K562 (cell line): ENCODE measurements at regions not wholly inside any gene's neighbourhood (a gene's known extent, or its start where the extent isn't known, plus 50 kb on each side); places are given as distances from the start of the nearest gene placed in this dataset.

Source experiments
- ATAC-seq: fragments of 200-7000 bp; cut with Tn5 transposase; 3 replicates; pipeline ENCODE4 v1.9.1; 2020; ENCODE audit warnings: moderate library complexity
- BruUV-seq: library from RNA; stranded (reverse); fragments of 400-500 nt; replicated peaks from 2 replicates; lab custom pipeline; 2021; lab: Mats Ljungman, UMichigan
- CTCF ChIA-PET: fragments of 300-600 bp; formaldehyde crosslinking; extraction: SDS; loops from one replicate; lab custom pipeline; 2021; ENCODE audit warnings: low intra/inter-chr PET ratio; lab: Yijun Ruan, JAX
- POLR2A ChIA-PET: fragments of 300-600, 350-650 bp; sonication (Branson Sonifier 250); formaldehyde crosslinking; extraction: SDS; loops from one replicate; lab custom pipeline; 2021; ENCODE audit warnings: antibody characterized with exemption, inconsistent platforms; lab: Yijun Ruan, JAX
- DNase-seq, 4 experiments: peaks; one replicate each; pipeline versions ENCODE4 v3.0.0 to v3.0.0-alpha.2; 2011 to 2018; ENCODE audit warnings: low spot score in 3 of 4, mixed read lengths in 3 of 4; ENCODE audit errors: extremely low read depth in 1 of 4
- FAIRE-seq: peaks from 2 replicates; lab custom pipeline; 2011; peaks lifted over from hg19 to GRCh38; lab: Jason Lieb, UNC
- H2AFZ ChIP-seq: 2 replicates; pipeline ENCODE4 v1.6.0; 2011; ENCODE audit warnings: low read depth, low read length, control low read depth, inconsistent platforms
- H3K27ac ChIP-seq: fragments of 200-600 bp; 3 replicates; pipeline ENCODE4 v1.8.0; 2011; ENCODE audit warnings: low read depth, mild to moderate bottlenecking, control low read depth, inconsistent platforms, low read length, moderate library complexity, mixed read lengths; ENCODE audit errors: extremely low read depth
- H3K27me3 ChIP-seq, 2 experiments: fragments of 300-600 bp in 1 of 2; 2 replicates in 1 of 2; 3 replicates in 1 of 2; pipeline versions ENCODE4 v1.6.0 to v1.8.0; 2011; ENCODE audit warnings: inconsistent platforms in 2 of 2, low read length in 2 of 2, mild to moderate bottlenecking in 1 of 2, mixed read lengths in 1 of 2, moderate library complexity in 1 of 2; ENCODE audit not compliant: control insufficient read depth in 2 of 2, insufficient read depth in 2 of 2
- H3K36me3 ChIP-seq: fragments of 300-600 bp; 3 replicates; pipeline ENCODE4 v1.8.0; 2011; ENCODE audit warnings: mild to moderate bottlenecking, low read length, inconsistent platforms; ENCODE audit not compliant: control insufficient read depth, insufficient read depth
- H3K4me1 ChIP-seq, 2 experiments: fragments of 200-600 bp in 1 of 2; replicated peaks in 1 of 2; 2 replicates in 1 of 2; 3 replicates in 1 of 2; pipeline versions ENCODE4 v1.5.1 to v1.8.0; 2011; ENCODE audit warnings: inconsistent platforms in 2 of 2, low read length in 2 of 2, mild to moderate bottlenecking in 1 of 2, mixed read lengths in 1 of 2, moderate library complexity in 1 of 2; ENCODE audit not compliant: control insufficient read depth in 2 of 2, insufficient read depth in 2 of 2
- H3K4me2 ChIP-seq: 2 replicates; pipeline ENCODE4 v1.6.1; 2011; ENCODE audit warnings: low read length, control low read depth, inconsistent platforms, mixed read lengths; ENCODE audit not compliant: insufficient read depth
- H3K4me3 ChIP-seq: fragments of 200-600 bp; sonication (generic), shearing (Covaris generic); 2 replicates; pipeline ENCODE4 v1.5.1; 2016; ENCODE audit warnings: control low read depth, inconsistent platforms
- H3K79me2 ChIP-seq: fragments of 200-600 bp; 3 replicates; pipeline ENCODE4 v1.8.0; 2011; ENCODE audit warnings: low read length, inconsistent platforms; ENCODE audit not compliant: control insufficient read depth, insufficient read depth
- H3K9ac ChIP-seq, 2 experiments: 2 replicates each; pipeline versions ENCODE4 v1.6.0 to v1.6.1; 2011; ENCODE audit warnings: low read depth in 2 of 2, low read length in 2 of 2, control low read depth in 1 of 2, inconsistent platforms in 1 of 2, mild to moderate bottlenecking in 1 of 2, mixed read lengths in 1 of 2; ENCODE audit not compliant: insufficient read depth in 1 of 2
- H3K9me1 ChIP-seq: one replicate; pipeline ENCODE4 v1.6.0; 2011; ENCODE audit warnings: inconsistent platforms, mild to moderate bottlenecking, low read length, moderate library complexity; ENCODE audit not compliant: control insufficient read depth, insufficient read depth
- H3K9me3 ChIP-seq: replicated peaks from 2 replicates; pipeline ENCODE4 v1.5.1; 2011; ENCODE audit warnings: low read depth, low read length, inconsistent platforms; ENCODE audit not compliant: control insufficient read depth, insufficient read depth
- H4K20me1 ChIP-seq: replicated peaks from 2 replicates; pipeline ENCODE4 v1.6.1; 2011; ENCODE audit warnings: low read length, inconsistent platforms, mixed read lengths; ENCODE audit not compliant: control insufficient read depth, insufficient read depth
- CSDE1 ChIP-seq, 2 experiments: fragments of 450-650 bp; IDR thresholded peaks; 2 replicates each; pipeline ENCODE4 v1.6.1; 2016; ENCODE audit warnings: mild to moderate bottlenecking in 1 of 2
- KDM2B ChIP-seq: fragments of 250-450 bp; sonication (Bioruptor Pico); IDR thresholded peaks from 2 replicates; pipeline ENCODE4 v1.8.0; 2021; ENCODE audit warnings: mild to moderate bottlenecking, moderate library complexity
- KHSRP ChIP-seq: fragments of 450-650 bp; IDR thresholded peaks from 2 replicates; pipeline ENCODE4 v1.6.1; 2017
- NR4A1 ChIP-seq, 2 experiments: fragments of 250-450 bp in 1 of 2; fragments of 450-650 bp in 1 of 2; sonication (Bioruptor Pico) in 1 of 2; IDR thresholded peaks; 2 replicates each; pipeline versions ENCODE4 v1.4.0 to v1.6.1; 2016 to 2020; ENCODE audit warnings: mild to moderate bottlenecking in 2 of 2, missing compliant biosample characterization in 1 of 2, missing genetic modification characterization in 1 of 2, moderate library complexity in 1 of 2
- SNAPC5 ChIP-seq: fragments of 250-450 bp; sonication (Bioruptor Pico); IDR thresholded peaks from 2 replicates; pipeline ENCODE4 v1.8.0; 2021; ENCODE audit warnings: moderate library complexity, mild to moderate bottlenecking, inconsistent platforms
- TAF15 ChIP-seq: fragments of 200-400 bp; formaldehyde crosslinking; IDR thresholded peaks from 2 replicates; pipeline ENCODE4 v1.6.1; 2017; ENCODE audit warnings: mild to moderate bottlenecking, low read depth, low read length, moderate library complexity
- ZNF512 ChIP-seq: IDR thresholded peaks from 2 replicates; pipeline ENCODE4 v1.6.1; 2016; ENCODE audit warnings: missing genetic modification characterization, missing compliant biosample characterization
- ZNF695 ChIP-seq: fragments of 450-650 bp; formaldehyde crosslinking; IDR thresholded peaks from 2 replicates; pipeline ENCODE4 v1.4.0; 2020; ENCODE audit warnings: mild to moderate bottlenecking, moderate library complexity
- WGBS: fragments of 100-300 bp; shearing (Covaris generic); methylation state at CpG from one replicate; pipeline ENCODE4 v1.1.6; 2016; ENCODE audit warnings: low coverage, mixed read lengths; ENCODE audit not compliant: insufficient coverage; ENCODE audit errors: missing lambda C conversion rate; 5-methylcytosine and 5-hydroxymethylcytosine counted together
- in situ Hi-C: fragments of 300-500 bp; cut with MboI; formaldehyde crosslinking; loops from 4 replicates; pipeline ENCODE4 v1.15.0; 2018; ENCODE audit warnings: inconsistent platforms, mixed read lengths
- intact Hi-C: fragments of 100-400 bp; cut with micrococcal nuclease; formaldehyde crosslinking; loops from 2 replicates; pipeline ENCODE4 v1.14.2; 2022
- TF ChIP-seq, protein P1 (sequence below): sonication (generic); formaldehyde crosslinking; IDR thresholded peaks from 2 replicates; pipeline ENCODE4 v1.8.0; 2023; ENCODE audit warnings: mild to moderate bottlenecking, missing genetic modification reagents

GRCh38 chr7:54885285-54885684, 126.3 kb upstream of the SEC61G start:
- TF ChIP-seq KDM2B = no peak
- no peak overlapping the region for H3K4me3 ChIP-seq
- ATAC-seq = no peak
- H3K27ac ChIP-seq = no peak overlapping the region
- BruUV-seq = no TSS peak
- H3K79me2 ChIP-seq = no peaks in the 10 kb centered on the region
- no peak overlapping the region for H2AFZ ChIP-seq
- DNase-seq = no peak
- intact Hi-C loops = no loop called here
- WGBS = 17% methylated on average over 1 of the region's 1 CpG
- H3K9me3 ChIP-seq = no peaks in the 10 kb centered on the region
- POLR2A ChIA-PET = no interaction called here
- H3K27me3 ChIP-seq = peaks cover 0 to 8% of the 10 kb centered on the region in 2 experiments; a peak in 1 of 5 replicates
- no peaks in the 10 kb centered on the region for H3K4me1 ChIP-seq
- no peak overlapping the region for H3K9ac ChIP-seq
- no peak overlapping the region for H3K4me2 ChIP-seq
- no peaks in the 10 kb centered on the region for H3K9me1 ChIP-seq
- no peak for FAIRE-seq
- H3K36me3 ChIP-seq = no peaks in the 10 kb centered on the region
- CTCF ChIA-PET = no interaction called here
- in situ Hi-C loops = no loop called here
- H4K20me1 ChIP-seq = no peaks in the 10 kb centered on the region

- no TSS peak for BruUV-seq
- FAIRE-seq = no peak
- POLR2A ChIA-PET = no interaction called here
These were observed 129.2 kb upstream of the SEC61G start for GRCh38 chr7:54888067-54888733.

More at GRCh38 chr7:54888067-54888733, 129.2 kb upstream of the SEC61G start:
- Histone ChIP-seq H3K79me2 (no peaks in the 10 kb centered on the region), H3K9ac (no peak overlapping the region), H4K20me1 (no peaks in the 10 kb centered on the region), H3K27ac (no peak overlapping the region), H3K27me3 (peaks cover 0 to 8% of the 10 kb centered on the region in 2 experiments; a peak in 1 of 5 replicates), H2AFZ (no peak overlapping the region), H3K4me1 (no peaks in the 10 kb centered on the region), H3K4me3 (no peak overlapping the region), H3K9me3 (no peaks in the 10 kb centered on the region), H3K4me2 (no peak overlapping the region), H3K9me1 (no peaks in the 10 kb centered on the region), H3K36me3 (no peaks in the 10 kb centered on the region)
- DNase-seq (no peak), ATAC-seq (no peak)
- intact Hi-C loops (no loop called here), in situ Hi-C loops (no loop called here)
- CTCF ChIA-PET = no interaction called here
- 10% methylated on average over 25 of the region's 26 CpGs for WGBS
- TF ChIP-seq ZNF512 = no peak
- TF ChIP-seq NR4A1 (CRISPR knock-in tag; IDR thresholded peaks at IDR 0.05) = no peak
- TF ChIP-seq NR4A1 (tag; IDR thresholded peaks at IDR 0.05) = no peak
- TF ChIP-seq CSDE1 (IDR thresholded peaks at IDR 0.05) = no peak
- no peak for TF ChIP-seq SNAPC5 (CRISPR knock-in tag)
- TF ChIP-seq, protein P1, sequence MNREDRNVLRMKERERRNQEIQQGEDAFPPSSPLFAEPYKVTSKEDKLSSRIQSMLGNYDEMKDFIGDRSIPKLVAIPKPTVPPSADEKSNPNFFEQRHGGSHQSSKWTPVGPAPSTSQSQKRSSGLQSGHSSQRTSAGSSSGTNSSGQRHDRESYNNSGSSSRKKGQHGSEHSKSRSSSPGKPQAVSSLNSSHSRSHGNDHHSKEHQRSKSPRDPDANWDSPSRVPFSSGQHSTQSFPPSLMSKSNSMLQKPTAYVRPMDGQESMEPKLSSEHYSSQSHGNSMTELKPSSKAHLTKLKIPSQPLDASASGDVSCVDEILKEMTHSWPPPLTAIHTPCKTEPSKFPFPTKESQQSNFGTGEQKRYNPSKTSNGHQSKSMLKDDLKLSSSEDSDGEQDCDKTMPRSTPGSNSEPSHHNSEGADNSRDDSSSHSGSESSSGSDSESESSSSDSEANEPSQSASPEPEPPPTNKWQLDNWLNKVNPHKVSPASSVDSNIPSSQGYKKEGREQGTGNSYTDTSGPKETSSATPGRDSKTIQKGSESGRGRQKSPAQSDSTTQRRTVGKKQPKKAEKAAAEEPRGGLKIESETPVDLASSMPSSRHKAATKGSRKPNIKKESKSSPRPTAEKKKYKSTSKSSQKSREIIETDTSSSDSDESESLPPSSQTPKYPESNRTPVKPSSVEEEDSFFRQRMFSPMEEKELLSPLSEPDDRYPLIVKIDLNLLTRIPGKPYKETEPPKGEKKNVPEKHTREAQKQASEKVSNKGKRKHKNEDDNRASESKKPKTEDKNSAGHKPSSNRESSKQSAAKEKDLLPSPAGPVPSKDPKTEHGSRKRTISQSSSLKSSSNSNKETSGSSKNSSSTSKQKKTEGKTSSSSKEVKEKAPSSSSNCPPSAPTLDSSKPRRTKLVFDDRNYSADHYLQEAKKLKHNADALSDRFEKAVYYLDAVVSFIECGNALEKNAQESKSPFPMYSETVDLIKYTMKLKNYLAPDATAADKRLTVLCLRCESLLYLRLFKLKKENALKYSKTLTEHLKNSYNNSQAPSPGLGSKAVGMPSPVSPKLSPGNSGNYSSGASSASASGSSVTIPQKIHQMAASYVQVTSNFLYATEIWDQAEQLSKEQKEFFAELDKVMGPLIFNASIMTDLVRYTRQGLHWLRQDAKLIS (CRISPR knock-in tag) = no peak
- TF ChIP-seq TAF15 = no peak
- no peak for TF ChIP-seq KHSRP
- no peak for TF ChIP-seq ZNF695 (CRISPR knock-in tag)
